ENCODE measurements at regions not wholly inside any gene's neighbourhood (a gene's known extent, or its start where the extent isn't known, plus 50 kb on each side); places are given as distances from the start of the nearest gene placed in this dataset.
"Not testable (repeated sequence)": the region's sequence is repeated elsewhere in the genome, so short reads cannot be mapped to it uniquely, and the experiment has no call there.

DNA sequence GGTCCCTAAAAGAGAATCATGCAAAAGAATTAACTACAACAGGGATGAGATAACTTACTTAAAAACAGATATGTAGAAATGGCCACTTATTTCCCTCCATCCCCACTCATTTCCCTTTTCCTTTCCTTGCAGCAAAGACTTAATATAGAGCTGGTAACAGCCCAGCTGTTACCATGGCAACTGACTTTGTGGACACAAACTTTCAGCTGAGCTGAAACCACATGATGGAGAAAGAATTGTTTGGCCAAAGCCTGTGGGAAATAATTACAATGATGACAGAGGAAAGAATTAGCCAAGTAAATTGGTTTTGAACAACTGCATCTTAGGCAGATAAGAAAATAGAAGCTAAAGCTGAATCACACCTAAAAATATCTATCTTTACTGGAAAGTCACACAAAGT lies 364.9 kb downstream of the GALC start:
- no peak for FAIRE-seq

DNA sequence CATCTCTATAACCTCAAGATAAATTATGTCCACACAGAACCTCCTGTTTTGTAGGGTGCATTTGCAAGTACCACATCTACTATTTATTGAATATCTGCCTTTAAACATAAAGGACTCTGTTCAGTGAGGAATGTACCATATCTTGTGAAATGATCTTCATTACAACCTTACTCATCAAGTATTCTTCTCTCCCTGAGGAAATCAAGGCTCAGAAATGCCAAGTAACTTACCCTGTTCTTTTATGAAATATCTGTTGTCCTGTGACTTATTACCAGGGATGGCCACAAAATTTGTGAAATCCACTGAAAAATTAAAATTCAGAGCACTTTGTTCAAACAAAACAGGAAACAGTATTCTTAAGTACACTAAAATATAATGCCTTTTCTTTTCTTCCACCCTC lies 366.7 kb downstream of the GALC start:
- no peak for FAIRE-seq

- no peak for FAIRE-seq
Observed at GRCh38 chr14:87623616-87624015, 369.4 kb downstream of the GALC start.

- FAIRE-seq: no peak
Observed at GRCh38 chr14:87617079-87617478, 375.9 kb downstream of the GALC start.

DNA sequence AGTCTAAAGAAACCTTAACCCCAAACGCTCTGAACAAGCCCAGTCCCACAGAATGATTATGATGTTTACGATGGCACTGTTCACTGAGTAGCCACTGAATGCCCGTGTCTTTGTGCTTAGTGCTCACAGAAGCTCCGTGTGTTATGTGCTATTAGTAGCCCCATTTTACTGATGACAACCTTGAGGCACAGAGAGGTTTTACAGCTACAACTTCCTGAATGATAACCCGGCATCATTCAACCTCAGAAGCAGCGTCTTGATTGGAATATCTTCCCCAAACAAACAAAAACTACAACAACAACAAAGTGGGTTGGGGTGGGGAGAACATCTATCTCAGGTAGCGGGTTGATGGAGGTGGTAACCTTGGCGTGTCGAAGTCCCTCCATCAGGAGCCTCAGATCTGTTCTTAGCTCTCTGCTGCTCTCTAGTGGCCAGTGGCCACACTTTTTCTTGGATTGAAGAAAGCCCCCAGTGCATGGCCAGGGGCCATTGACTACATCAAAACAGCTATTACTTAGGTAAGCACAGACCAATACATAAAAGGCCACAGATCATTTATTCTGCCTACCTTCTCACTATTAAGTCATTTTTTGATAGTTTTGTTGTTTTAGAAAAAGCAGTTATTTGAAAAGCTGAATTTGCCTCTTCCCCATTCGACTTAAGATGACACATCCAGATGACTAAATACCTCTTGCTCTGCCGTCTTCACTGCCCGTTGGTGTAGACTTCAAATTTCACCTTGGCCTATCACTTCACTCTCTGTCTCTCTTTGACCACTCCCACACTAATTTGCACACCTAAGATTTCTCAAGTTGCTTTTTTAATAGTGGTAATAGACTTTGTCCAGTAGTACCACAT lies 376.9 kb downstream of the GALC start:
- FAIRE-seq: no peak

GRCh38 chr14:87615047-87615446 lies 377.9 kb downstream of the GALC start:
- FAIRE-seq: no peak

- FAIRE-seq: no peak
Observed at GRCh38 chr14:87613881-87614280, 379.1 kb downstream of the GALC start.

- FAIRE-seq: not testable (repeated sequence)
Observed at GRCh38 chr14:87607056-87607455, 385.9 kb downstream of the GALC start.

- FAIRE-seq: no peak
Observed at GRCh38 chr14:87601036-87601435, 391.9 kb downstream of the GALC start.

DNA sequence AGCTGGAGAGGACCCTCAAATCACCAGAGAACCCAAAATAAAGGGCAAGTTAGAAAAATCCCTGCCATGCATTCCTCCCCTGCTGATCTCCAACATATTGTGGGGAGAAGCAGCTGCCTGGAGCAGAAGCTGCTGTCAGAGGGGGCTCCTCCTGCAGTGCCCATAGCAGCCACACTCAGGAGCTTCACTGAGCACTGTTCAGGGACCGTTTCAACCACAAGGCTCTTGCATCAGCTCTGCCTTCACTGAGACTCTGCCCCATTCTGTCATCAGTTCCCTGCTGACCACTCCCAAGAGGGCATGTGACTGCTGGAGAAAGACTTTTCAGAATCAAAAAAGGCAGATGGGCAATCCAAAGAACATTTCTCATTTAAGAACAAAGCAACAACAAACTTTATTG lies 392.7 kb downstream of the GALC start:
- no peak for FAIRE-seq

DNA sequence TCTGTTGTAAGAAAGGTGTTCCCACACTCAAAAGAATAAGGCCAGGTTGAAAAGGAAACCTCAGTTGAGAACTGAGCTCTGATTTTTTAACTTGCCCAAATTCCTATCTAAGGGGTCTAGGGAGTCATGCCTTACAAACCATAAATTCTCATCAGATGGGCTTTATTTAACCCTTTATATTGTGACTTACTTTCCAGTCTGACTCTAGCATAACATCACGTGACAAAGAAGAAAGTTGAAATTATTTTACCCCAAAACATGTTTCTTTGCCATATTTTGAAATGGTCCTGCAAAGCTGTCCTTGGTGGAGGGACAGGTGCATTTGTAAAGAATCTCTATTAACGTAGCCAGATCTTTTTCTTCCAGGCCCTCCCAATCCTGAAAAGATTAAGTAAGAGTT lies 411.7 kb downstream of the GALC start:
- no peak for FAIRE-seq

GRCh38 chr14:87579036-87579435 lies 413.9 kb downstream of the GALC start:
- no peak for FAIRE-seq

GRCh38 chr14:87575378-87575777 lies 417.6 kb downstream of the GALC start:
- FAIRE-seq: no peak

DNA sequence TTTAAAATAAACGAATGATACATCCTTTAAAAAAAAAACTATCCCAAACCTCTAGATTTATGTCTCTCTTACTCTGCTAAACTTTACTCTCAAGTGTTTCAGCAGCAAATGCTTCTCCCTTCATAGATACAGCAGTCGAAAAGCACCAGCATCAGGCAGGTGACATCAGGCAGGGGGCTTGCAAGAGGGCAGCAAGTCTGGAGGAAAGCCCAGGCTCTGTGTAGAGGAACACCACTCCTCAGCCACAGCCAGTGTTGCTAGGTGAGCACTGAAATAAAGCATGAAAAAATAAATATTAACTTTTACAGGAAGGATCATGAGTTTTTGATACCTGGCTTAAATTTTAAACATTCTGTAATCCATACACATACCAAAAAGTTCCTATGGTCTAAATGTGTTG lies 419.4 kb downstream of the GALC start:
- FAIRE-seq: no peak

GRCh38 chr14:87567618-87568295 lies 425.2 kb downstream of the GALC start:
- FAIRE-seq: no peak

DNA sequence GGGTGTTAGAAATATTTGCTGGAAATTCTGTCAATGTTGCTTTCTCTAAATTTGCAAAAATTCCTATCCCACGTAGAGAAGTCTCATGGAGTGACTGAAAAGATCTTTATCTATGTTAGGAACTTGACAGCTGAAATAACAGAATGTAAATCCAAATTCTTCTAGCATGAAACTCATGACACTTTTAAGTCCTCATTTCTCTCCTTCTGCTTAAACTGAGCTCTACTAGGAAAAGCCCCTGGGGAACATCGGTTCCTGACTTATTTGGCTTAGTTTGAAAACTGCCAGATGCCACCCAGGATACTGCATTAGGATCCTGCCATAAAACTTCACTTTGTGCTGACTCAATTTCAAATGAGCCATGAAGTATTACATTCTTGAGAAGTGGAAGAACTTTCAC lies 426.0 kb downstream of the GALC start:
- no peak for FAIRE-seq

DNA sequence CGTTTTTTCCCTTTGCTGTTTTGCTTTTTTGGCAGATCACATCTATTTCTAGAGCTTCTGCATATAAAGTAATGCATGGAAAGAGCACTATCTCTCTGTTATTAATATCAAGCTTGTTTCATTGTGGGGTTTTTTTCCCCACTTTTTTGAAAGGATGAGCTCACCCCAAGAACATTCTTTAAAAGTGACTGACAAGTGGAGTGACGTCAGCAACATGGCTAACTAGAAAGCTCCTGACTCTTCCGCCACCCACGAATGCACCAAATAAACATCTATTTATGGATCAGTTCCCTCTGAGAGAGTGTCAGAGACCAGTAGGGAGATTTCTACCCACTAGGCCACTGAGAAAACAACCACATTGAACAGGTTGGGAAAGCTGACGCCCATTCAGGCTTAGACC lies 445.4 kb downstream of the GALC start:
- FAIRE-seq: no peak

DNA sequence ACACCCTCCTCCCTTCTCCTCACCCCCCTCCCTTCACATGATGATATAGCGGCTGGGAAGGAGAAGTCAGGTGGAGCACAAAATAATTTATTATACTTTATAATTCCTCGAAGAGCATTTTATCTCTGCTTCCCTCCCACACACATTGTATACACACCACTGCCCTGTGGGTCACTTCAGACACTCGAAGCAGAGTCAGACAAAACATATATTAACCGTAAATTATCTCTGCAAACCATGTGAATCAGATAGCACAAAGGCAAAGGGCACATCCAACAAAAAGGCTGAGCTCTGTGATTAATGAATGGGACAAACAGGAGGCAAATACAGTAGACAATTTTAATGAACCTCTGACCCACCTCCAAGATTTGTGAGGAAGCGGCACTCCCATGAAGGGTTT lies 450.7 kb downstream of the GALC start:
- FAIRE-seq: no peak

DNA sequence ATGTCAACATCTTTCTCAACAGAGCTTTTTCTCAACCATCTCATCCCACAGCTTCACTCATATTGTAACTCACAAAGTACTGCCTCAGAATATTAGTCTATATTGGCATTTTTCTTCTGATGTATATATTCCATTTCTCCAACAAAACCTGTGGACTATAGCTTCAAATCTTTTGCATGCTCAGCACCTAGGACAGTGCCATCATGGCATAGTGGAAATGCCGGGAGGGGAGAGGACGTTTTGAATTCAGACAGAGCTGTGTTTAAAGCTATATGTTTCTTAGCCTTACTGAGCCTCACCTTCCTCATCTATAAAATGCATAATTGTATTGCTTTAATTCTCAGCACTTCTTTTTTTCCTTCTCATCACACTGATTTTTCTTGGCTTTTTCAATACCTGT lies 452.6 kb downstream of the GALC start:
- FAIRE-seq: no peak

- FAIRE-seq: no peak
Observed at GRCh38 chr14:87529081-87529480, 463.9 kb downstream of the GALC start.

GRCh38 chr14:87526731-87527130 lies 466.3 kb downstream of the GALC start:
- FAIRE-seq: no peak

DNA sequence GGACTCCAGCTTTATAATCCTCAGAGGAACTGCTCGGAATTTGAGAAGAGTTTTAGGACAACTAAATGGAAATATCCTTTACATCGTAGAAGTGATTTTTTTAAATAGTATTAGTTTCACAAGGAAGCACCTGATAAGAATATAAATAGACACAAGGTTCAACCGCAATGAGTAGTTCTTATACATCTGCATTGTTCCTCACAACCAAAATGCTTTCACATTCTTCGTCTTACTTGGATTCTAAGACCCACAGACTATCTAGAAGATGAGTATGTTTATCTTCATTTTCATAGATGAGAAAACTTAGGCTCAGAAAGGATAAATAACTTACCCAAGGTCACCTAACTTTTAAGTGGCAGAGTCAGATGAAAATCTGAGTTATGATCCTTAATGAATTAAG lies 469.0 kb downstream of the GALC start:
- FAIRE-seq: no peak

DNA sequence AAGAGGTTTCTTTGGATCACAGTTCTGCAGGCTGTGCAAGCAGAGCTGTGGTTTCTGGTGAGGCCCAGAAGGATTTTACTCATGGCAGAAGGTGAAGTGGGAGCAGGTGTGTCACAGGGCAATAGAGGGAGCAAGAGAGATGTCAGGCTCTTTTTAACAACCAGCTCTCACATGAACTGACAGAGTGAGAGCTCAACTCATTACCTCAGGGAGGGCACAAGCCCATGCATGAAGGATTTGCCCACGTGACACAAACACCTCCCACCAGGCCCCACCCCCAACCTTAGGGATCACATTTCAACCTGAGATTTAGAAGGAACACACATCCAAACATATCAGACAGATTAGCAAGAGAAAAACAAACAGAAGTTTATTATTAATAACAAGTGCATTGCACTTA lies 470.4 kb downstream of the GALC start:
- no peak for FAIRE-seq

DNA sequence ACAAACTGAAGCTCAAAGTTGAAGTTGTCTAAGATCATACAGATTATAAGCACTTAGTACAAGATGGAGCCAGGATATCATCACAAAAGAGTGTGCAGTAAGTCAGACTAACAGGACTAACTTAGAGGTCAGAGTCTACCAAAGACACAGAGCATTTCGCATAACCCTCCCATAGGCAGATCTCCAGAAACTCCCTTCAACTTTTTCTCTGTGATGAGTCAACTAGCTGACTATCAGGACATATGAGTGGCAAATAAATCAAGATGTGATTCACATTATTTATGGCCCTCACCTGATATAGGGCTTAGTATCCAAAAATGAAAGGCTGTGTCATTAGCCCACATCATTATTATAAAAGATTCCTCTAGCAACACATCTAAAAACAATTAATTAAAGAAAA lies 484.6 kb downstream of the GALC start:
- no peak for FAIRE-seq

- no peak for FAIRE-seq
Observed at GRCh38 chr14:87503711-87504110, 489.3 kb downstream of the GALC start.
